ENCODE measurements at regions not wholly inside any gene's neighbourhood (a gene's known extent, or its start where the extent isn't known, plus 50 kb on each side); places are given as distances from the start of the nearest gene placed in this dataset.

DNA sequence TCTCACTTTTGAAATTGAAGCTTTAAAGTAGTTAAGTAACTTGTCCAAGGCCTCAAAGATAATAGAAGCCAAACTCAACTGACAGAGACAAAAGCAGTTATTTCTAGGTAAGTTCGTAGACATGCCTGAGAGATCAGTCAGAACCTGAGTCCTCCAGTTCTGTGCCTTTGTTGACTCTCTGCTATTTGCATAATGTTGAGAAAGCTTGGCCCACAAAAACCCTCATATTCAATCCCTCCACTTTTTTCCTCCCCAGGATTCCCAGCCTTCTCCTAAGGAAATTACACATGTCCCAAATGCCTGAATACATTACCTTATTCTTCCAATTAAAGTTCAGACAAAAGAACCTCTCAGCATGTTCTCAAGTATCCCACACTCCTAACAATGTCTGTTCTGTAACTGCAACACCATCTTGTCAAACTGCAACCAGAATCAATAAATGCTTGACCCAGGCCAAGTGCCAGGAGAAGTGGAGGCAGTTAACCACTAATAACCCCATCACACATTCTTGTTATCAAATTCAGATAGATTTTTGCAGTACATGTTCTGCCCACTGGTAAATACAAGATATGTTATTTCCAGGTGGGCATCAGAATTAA, 217.8 kb downstream of the LRRC3B start:
- TF ChIP-seq FOXK1 (CRISPR knock-in tag; IDR thresholded peaks at IDR 0.05; ENCODE audit: borderline replicate concordance, low read depth), result no peak
- no peak for TF ChIP-seq CREB1 (IDR thresholded peaks at IDR 0.05)
- no peak for TF ChIP-seq CREB1 (CRISPR knock-in tag; IDR thresholded peaks at IDR 0.05)
- no peak for TF ChIP-seq CTCF (CRISPR knock-in tag; IDR thresholded peaks at IDR 0.05)
- no peak for TF ChIP-seq MAX (IDR thresholded peaks at IDR 0.05)
- TF ChIP-seq CHD2 (IDR thresholded peaks at IDR 0.05; ENCODE audit: low read depth, low read length), result no peak
- TF ChIP-seq, protein P1, sequence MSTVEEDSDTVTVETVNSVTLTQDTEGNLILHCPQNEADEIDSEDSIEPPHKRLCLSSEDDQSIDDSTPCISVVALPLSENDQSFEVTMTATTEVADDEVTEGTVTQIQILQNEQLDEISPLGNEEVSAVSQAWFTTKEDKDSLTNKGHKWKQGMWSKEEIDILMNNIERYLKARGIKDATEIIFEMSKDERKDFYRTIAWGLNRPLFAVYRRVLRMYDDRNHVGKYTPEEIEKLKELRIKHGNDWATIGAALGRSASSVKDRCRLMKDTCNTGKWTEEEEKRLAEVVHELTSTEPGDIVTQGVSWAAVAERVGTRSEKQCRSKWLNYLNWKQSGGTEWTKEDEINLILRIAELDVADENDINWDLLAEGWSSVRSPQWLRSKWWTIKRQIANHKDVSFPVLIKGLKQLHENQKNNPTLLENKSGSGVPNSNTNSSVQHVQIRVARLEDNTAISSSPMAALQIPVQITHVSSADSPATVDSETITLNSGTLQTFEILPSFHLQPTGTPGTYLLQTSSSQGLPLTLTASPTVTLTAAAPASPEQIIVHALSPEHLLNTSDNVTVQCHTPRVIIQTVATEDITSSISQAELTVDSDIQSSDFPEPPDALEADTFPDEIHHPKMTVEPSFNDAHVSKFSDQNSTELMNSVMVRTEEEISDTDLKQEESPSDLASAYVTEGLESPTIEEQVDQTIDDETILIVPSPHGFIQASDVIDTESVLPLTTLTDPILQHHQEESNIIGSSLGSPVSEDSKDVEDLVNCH (CRISPR knock-in tag; IDR thresholded peaks at IDR 0.05), result no peak
- TF ChIP-seq POLR2AphosphoS5 (IDR thresholded peaks at IDR 0.05; ENCODE audit: low read depth, low read length), result no peak
- TF ChIP-seq E2F5 (CRISPR knock-in tag; conservative IDR thresholded peaks at IDR 0.05), result no peak
- no peak for TF ChIP-seq MAFG (CRISPR knock-in tag; IDR thresholded peaks at IDR 0.05)
- TF ChIP-seq, protein P2, sequence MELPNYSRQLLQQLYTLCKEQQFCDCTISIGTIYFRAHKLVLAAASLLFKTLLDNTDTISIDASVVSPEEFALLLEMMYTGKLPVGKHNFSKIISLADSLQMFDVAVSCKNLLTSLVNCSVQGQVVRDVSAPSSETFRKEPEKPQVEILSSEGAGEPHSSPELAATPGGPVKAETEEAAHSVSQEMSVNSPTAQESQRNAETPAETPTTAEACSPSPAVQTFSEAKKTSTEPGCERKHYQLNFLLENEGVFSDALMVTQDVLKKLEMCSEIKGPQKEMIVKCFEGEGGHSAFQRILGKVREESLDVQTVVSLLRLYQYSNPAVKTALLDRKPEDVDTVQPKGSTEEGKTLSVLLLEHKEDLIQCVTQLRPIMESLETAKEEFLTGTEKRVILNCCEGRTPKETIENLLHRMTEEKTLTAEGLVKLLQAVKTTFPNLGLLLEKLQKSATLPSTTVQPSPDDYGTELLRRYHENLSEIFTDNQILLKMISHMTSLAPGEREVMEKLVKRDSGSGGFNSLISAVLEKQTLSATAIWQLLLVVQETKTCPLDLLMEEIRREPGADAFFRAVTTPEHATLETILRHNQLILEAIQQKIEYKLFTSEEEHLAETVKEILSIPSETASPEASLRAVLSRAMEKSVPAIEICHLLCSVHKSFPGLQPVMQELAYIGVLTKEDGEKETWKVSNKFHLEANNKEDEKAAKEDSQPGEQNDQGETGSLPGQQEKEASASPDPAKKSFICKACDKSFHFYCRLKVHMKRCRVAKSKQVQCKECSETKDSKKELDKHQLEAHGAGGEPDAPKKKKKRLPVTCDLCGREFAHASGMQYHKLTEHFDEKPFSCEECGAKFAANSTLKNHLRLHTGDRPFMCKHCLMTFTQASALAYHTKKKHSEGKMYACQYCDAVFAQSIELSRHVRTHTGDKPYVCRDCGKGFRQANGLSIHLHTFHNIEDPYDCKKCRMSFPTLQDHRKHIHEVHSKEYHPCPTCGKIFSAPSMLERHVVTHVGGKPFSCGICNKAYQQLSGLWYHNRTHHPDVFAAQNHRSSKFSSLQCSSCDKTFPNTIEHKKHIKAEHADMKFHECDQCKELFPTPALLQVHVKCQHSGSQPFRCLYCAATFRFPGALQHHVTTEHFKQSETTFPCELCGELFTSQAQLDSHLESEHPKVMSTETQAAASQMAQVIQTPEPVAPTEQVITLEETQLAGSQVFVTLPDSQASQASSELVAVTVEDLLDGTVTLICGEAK (IDR thresholded peaks at IDR 0.05), result no peak
- TF ChIP-seq, protein P2 (CRISPR knock-in tag; IDR thresholded peaks at IDR 0.05), result no peak
- TF ChIP-seq NCOA5 (CRISPR knock-in tag; IDR thresholded peaks at IDR 0.05), result no peak

All from HepG2 (cell line).